Stimulated activated CD4-positive, alpha-beta T cell treated with anti-CD3 and anti-CD28 coated beads, Interleukin-2, amount 100 ng/mL, for 48 hours (primary cell): ENCODE measurements at regions not wholly inside any gene's neighbourhood (a gene's known extent, or its start where the extent isn't known, plus 50 kb on each side); places are given as distances from the start of the nearest gene placed in this dataset.

Experiments
- DNase-seq, 2 donors: peaks; one replicate each; pipeline ENCODE4 v3.0.0-alpha.2; 2020

GRCh38 chr21:35933466-35933865, 126.9 kb downstream of the SETD4 start:
- DNase-seq = no peak

GRCh38 chr21:35932232-35932911, 128.0 kb downstream of the SETD4 start:
- DNase-seq = no peak

GRCh38 chr21:35929901-35930300, 130.4 kb downstream of the SETD4 start:
- DNase-seq = no peak

GRCh38 chr21:35927262-35927661, 133.1 kb downstream of the SETD4 start:
- DNase-seq = no peak

- DNase-seq = no peak
These were observed 134.2 kb downstream of the SETD4 start for GRCh38 chr21:35926003-35926740.

- DNase-seq = no peak
These were observed 134.8 kb downstream of the SETD4 start for GRCh38 chr21:35925497-35925896.

GRCh38 chr21:35924714-35925301, 135.5 kb downstream of the SETD4 start:
- no peak for DNase-seq

- no peak for DNase-seq
These were observed 136.4 kb downstream of the SETD4 start for GRCh38 chr21:35923971-35924370.

GRCh38 chr21:35922618-35923017, 137.7 kb downstream of the SETD4 start:
- DNase-seq = no peak

GRCh38 chr21:35921471-35921870, 138.9 kb downstream of the SETD4 start:
- DNase-seq = no peak

GRCh38 chr21:35920436-35920835, 139.9 kb downstream of the SETD4 start:
- DNase-seq = no peak

GRCh38 chr21:35915030-35915429, 145.3 kb downstream of the SETD4 start:
- DNase-seq = no peak

- DNase-seq = no peak
These were observed 148.7 kb downstream of the SETD4 start for GRCh38 chr21:35911412-35912191.

GRCh38 chr21:35909456-35910223, 150.7 kb downstream of the SETD4 start:
- no peak for DNase-seq

- DNase-seq = no peak
These were observed 151.8 kb downstream of the SETD4 start for GRCh38 chr21:35908311-35909078.

GRCh38 chr21:35906586-35906985, 153.7 kb downstream of the SETD4 start:
- no peak for DNase-seq

- no peak for DNase-seq
These were observed 154.4 kb downstream of the SETD4 start for GRCh38 chr21:35905963-35906345.

- DNase-seq = no peak
These were observed 155.0 kb downstream of the SETD4 start for GRCh38 chr21:35905096-35905962.

GRCh38 chr21:35900539-35900938, 159.8 kb downstream of the SETD4 start:
- DNase-seq = no peak

GRCh38 chr21:35896060-35896459, 164.3 kb downstream of the SETD4 start:
- no peak for DNase-seq

- DNase-seq = no peak
These were observed 164.7 kb downstream of the SETD4 start for GRCh38 chr21:35895598-35895997.
